Naive thymus-derived CD4-positive, alpha-beta T cell (primary cell): ENCODE measurements at regions not wholly inside any gene's neighbourhood (a gene's known extent, or its start where the extent isn't known, plus 50 kb on each side); places are given as distances from the start of the nearest gene placed in this dataset. TPM values are rescaled to one million over a fixed set of nuclear protein-coding genes. Genes with fewer than 3 reads are reported as not detected.
"Not testable (repeated sequence)": the region's sequence is repeated elsewhere in the genome, so short reads cannot be mapped to it uniquely, and the experiment has no call there.

Source experiments
- ATAC-seq: fragments of 150-1000 bp; cut with Tn5 transposase; 2 replicates; pipeline ENCODE4 v1.10.0; 2021; ENCODE audit warnings: mild to moderate bottlenecking, moderate library complexity
- CTCF ChIA-PET: fragments of 350-600 bp; sonication (Branson Sonifier 250); formaldehyde crosslinking; loops from one replicate; lab custom pipeline; 2021; ENCODE audit warnings: antibody characterized with exemption; lab: Charles Lee
- POLR2A ChIA-PET: fragments of 350-600 bp; sonication (Branson Sonifier 250); formaldehyde crosslinking; loops from one replicate; lab custom pipeline; 2021; ENCODE audit warnings: antibody characterized with exemption, inconsistent platforms; lab: Charles Lee
- DNase-seq, 9 donors: peaks; one replicate each; pipeline versions ENCODE4 v3.0.0 to v3.0.0-alpha.2; 2020 to 2022; ENCODE audit warnings: mixed read lengths in 1 of 9
- H3K27ac ChIP-seq: one replicate; pipeline ENCODE4 v1.7.0; 2013; ENCODE audit warnings: mild to moderate bottlenecking, low read depth, low read length, moderate library complexity
- H3K27me3 ChIP-seq, 2 donors: one replicate each; pipeline ENCODE4 v1.7.0; 2013; ENCODE audit warnings: low read length in 2 of 2, mild to moderate bottlenecking in 2 of 2, moderate library complexity in 2 of 2; ENCODE audit not compliant: control insufficient read depth in 2 of 2, insufficient read depth in 2 of 2
- H3K36me3 ChIP-seq, 3 experiments: 1 replicate in 2 of 3; 2 replicates in 1 of 3; pipeline ENCODE4 v1.7.0; 2013; ENCODE audit warnings: low read length in 3 of 3, mild to moderate bottlenecking in 3 of 3, moderate library complexity in 1 of 3; ENCODE audit not compliant: insufficient read depth in 3 of 3, control insufficient read depth in 2 of 3
- H3K4me1 ChIP-seq, 2 donors: one replicate each; pipeline ENCODE4 v1.7.0; 2013; ENCODE audit warnings: low read length in 2 of 2, mild to moderate bottlenecking in 2 of 2, moderate library complexity in 1 of 2; ENCODE audit not compliant: control insufficient read depth in 2 of 2, insufficient read depth in 2 of 2
- H3K4me3 ChIP-seq: 2 replicates; pipeline ENCODE4 v1.7.0; 2013; ENCODE audit warnings: mild to moderate bottlenecking, low read length
- H3K9me3 ChIP-seq, 3 experiments: 1 replicate in 2 of 3; 2 replicates in 1 of 3; pipeline ENCODE4 v1.7.0; 2013; ENCODE audit warnings: low read length in 3 of 3; ENCODE audit not compliant: control insufficient read depth in 2 of 3
- H3K27ac Mint-ChIP-seq, 9 donors: one replicate each; pipeline ENCODE4 v1.8.0; 2020 to 2022; ENCODE audit warnings: mixed read lengths in 9 of 9, mild to moderate bottlenecking in 8 of 9, moderate library complexity in 5 of 9, inconsistent platforms in 2 of 9
- H3K27me3 Mint-ChIP-seq, 5 donors: one replicate each; pipeline ENCODE4 v1.8.0; 2021 to 2022; ENCODE audit warnings: mixed read lengths in 5 of 5, mild to moderate bottlenecking in 1 of 5
- H3K36me3 Mint-ChIP-seq, 5 donors: one replicate each; pipeline ENCODE4 v1.8.0; 2020 to 2022; ENCODE audit warnings: mixed read lengths in 5 of 5, mild to moderate bottlenecking in 3 of 5, inconsistent platforms in 1 of 5
- H3K4me1 Mint-ChIP-seq, 7 donors: one replicate each; pipeline ENCODE4 v1.8.0; 2020 to 2022; ENCODE audit warnings: mixed read lengths in 7 of 7, mild to moderate bottlenecking in 3 of 7, inconsistent platforms in 1 of 7
- H3K4me3 Mint-ChIP-seq, 10 donors: one replicate each; pipeline ENCODE4 v1.8.0; 2020 to 2022; ENCODE audit warnings: mild to moderate bottlenecking in 10 of 10, mixed read lengths in 10 of 10, moderate library complexity in 6 of 10, inconsistent platforms in 2 of 10
- H3K9me3 Mint-ChIP-seq, 11 donors: one replicate each; pipeline ENCODE4 v1.8.0; 2020 to 2022; ENCODE audit warnings: mixed read lengths in 11 of 11, mild to moderate bottlenecking in 4 of 11, inconsistent platforms in 1 of 11, moderate library complexity in 1 of 11
- intact Hi-C, 2 donors: fragments of 100-400 bp; cut with micrococcal nuclease; formaldehyde crosslinking; loops; one replicate each; pipeline ENCODE4 v1.15.1; 2023
- microRNA-seq: library from miRNA; unstranded; fragments of <30 nt; microRNA quantifications from one replicate; pipeline ENCODE4 v1.2.0, GENCODE V29; 2022; ENCODE audit warnings: borderline microRNAs expressed

DNA sequence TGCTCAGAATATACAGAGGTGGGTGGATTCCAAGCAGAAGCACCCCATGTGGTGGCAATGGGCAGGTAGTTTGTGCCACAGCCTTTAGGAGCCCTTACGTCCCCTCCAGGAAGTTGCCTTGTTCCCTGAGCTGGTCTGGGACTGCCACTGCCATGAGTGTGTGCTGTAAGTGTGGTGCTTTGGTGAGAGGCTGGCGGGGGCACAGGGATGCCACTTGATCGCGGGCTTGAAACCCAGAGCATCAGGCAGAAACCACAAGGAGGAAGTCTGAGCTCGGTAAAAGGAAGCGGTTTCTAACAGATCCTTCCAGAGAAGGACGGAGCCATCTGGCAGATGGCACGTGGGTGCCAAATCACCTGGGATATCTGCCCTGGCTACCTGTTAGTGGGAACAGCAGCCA lies 221.3 kb downstream of the ZNF479 start:
- ATAC-seq, H3K9me3 ChIP-seq, H3K4me1 ChIP-seq, H3K4me3 Mint-ChIP-seq, H3K36me3 Mint-ChIP-seq, H3K27ac Mint-ChIP-seq, H3K9me3 Mint-ChIP-seq, H3K27me3 ChIP-seq, H3K36me3 ChIP-seq, POLR2A ChIA-PET, CTCF ChIA-PET, intact Hi-C loops, H3K4me1 Mint-ChIP-seq, H3K27me3 Mint-ChIP-seq, H3K4me3 ChIP-seq, H3K27ac ChIP-seq, DNase-seq: not testable (repeated sequence)

DNA sequence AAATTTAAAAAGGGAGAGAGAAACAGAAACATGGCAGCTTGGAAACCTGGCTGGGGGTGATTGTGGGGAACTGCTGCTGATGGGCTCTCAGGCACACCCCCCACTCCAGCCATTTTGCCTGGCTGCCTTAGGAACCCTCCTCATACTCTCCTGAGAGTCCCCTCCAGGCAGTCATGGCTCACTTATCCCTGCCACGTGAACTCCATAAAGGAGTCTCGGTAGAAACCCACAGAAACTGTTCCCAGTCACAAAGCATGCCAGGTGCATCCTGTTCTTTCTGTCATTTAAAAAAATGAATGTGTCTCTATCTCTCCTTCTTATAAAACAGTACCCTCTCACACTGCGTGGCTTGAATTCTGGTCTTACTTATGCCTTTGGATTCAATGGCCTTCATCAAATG lies 242.8 kb downstream of the ZNF479 start:
- POLR2A ChIA-PET, H3K4me3 Mint-ChIP-seq, H3K27ac ChIP-seq, ATAC-seq, H3K4me1 ChIP-seq, H3K4me1 Mint-ChIP-seq, H3K9me3 Mint-ChIP-seq, H3K27ac Mint-ChIP-seq, DNase-seq, H3K36me3 Mint-ChIP-seq, H3K36me3 ChIP-seq, H3K27me3 Mint-ChIP-seq, H3K9me3 ChIP-seq, CTCF ChIA-PET, intact Hi-C loops, H3K27me3 ChIP-seq, H3K4me3 ChIP-seq: not testable (repeated sequence)

DNA sequence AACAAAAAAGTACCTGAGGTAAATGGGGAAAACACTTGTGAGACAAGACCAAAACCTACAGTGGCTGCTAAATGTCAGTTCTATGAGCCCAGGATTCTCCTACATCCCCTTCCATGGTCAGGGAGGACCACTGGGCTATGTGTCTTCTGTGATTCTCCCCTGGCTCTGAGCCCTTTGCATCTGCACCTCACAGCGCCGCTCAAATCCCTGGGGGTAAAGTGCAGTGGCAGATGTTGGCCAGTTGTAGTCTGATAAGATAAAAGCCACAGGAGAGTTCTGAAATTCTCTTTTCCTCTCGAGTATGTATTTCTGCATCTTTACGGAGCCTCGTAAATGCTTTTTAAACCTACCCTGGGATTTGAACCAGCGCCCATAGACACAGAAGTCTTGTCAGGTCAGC lies 247.1 kb downstream of the ZNF479 start:
- ATAC-seq, intact Hi-C loops: not testable (repeated sequence)

DNA sequence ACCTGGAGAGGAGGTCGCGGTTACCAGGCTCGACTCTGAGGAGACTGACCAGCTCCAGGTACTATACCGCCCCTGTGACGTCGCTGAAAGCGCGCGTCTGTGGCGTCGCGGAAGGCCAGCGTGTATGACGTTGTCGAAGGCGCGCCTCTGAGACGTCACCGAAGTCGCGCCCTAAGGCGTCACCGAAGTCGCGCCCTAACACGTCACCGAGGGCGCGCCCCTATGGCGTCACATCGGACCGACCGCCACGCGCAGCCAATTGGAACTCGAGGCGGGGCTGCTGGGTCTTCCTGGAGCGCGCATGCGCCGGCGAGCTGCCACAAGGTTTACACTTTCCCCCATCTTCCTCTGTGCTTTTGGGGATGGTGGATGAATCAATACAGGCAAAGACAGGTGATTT lies 249.9 kb downstream of the ZNF479 start:
- DNase-seq, H3K27ac ChIP-seq, H3K36me3 ChIP-seq, H3K4me3 Mint-ChIP-seq, H3K27ac Mint-ChIP-seq, H3K27me3 Mint-ChIP-seq, H3K4me1 ChIP-seq, CTCF ChIA-PET, H3K4me3 ChIP-seq, POLR2A ChIA-PET, intact Hi-C loops, H3K9me3 ChIP-seq, H3K36me3 Mint-ChIP-seq, ATAC-seq, H3K4me1 Mint-ChIP-seq, H3K27me3 ChIP-seq, H3K9me3 Mint-ChIP-seq: not testable (repeated sequence)

More for the DNA sequence above, 247.1 kb downstream of the ZNF479 start:
- H3K27ac Mint-ChIP-seq, H3K9me3 Mint-ChIP-seq, POLR2A ChIA-PET, H3K27me3 Mint-ChIP-seq, H3K9me3 ChIP-seq, H3K4me1 Mint-ChIP-seq, H3K4me1 ChIP-seq, H3K4me3 ChIP-seq, H3K36me3 Mint-ChIP-seq, H3K27me3 ChIP-seq, DNase-seq, H3K4me3 Mint-ChIP-seq, H3K36me3 ChIP-seq, H3K27ac ChIP-seq, CTCF ChIA-PET: not testable (repeated sequence)

Small RNA genes lying in the stretch of these regions (microRNA-seq; reads per million reads assigned to microRNA genes)
- gene MIR4283-1: not detected
